ENCODE measurements at regions not wholly inside any gene's neighbourhood (a gene's known extent, or its start where the extent isn't known, plus 50 kb on each side); places are given as distances from the start of the nearest gene placed in this dataset.

GRCh38 chr1:143735764-143736461 is 235.9 kb downstream of the FAM72C start:
- TF ChIP-seq EP300 (conservative IDR thresholded peaks at IDR 0.05; ENCODE audit: poor library complexity, severe bottlenecking) (no peak), CTCF (IDR thresholded peaks at IDR 0.05; ENCODE audit: poor library complexity, severe bottlenecking) (no peak), POLR2AphosphoS5 (IDR thresholded peaks at IDR 0.05) (no peak), RAD21 (conservative IDR thresholded peaks at IDR 0.05) (no peak), MXI1 (conservative IDR thresholded peaks at IDR 0.05; ENCODE audit: poor library complexity, severe bottlenecking) (no peak), EZH2 (IDR thresholded peaks at IDR 0.05; ENCODE audit: borderline replicate concordance, insufficient read depth, low read length, poor library complexity, severe bottlenecking) (no peak), REST (IDR thresholded peaks at IDR 0.05; ENCODE audit: borderline replicate concordance) (no peak), TAF1 (IDR thresholded peaks at IDR 0.05; ENCODE audit: low read depth) (no peak)

Data from neural cell (in vitro differentiated cells).